ENCODE measurements at regions not wholly inside any gene's neighbourhood (a gene's known extent, or its start where the extent isn't known, plus 50 kb on each side); places are given as distances from the start of the nearest gene placed in this dataset.

GRCh38 chr1:95451054-95451453 lies 217.0 kb downstream of the RWDD3 start:
- intact Hi-C loops (cut with DNase I; ENCODE audit: low total_unique reads): no loop called here
- in situ Hi-C loops (cut with MboI; ENCODE audit: low sequenced_read_pairs in 4 of 4): no loop called here
- no peak for DNase-seq
- Histone ChIP-seq H3K4me1 (no peaks in the 10 kb centered on the region), H3K9me3 (no peaks in the 10 kb centered on the region), H3K27me3 (no peaks in the 10 kb centered on the region), H3K36me3 (no peaks in the 10 kb centered on the region), H3K27ac (no peak overlapping the region), H3K4me3 (no peak overlapping the region)
- ATAC-seq: no peak
- TF ChIP-seq, protein P1, sequence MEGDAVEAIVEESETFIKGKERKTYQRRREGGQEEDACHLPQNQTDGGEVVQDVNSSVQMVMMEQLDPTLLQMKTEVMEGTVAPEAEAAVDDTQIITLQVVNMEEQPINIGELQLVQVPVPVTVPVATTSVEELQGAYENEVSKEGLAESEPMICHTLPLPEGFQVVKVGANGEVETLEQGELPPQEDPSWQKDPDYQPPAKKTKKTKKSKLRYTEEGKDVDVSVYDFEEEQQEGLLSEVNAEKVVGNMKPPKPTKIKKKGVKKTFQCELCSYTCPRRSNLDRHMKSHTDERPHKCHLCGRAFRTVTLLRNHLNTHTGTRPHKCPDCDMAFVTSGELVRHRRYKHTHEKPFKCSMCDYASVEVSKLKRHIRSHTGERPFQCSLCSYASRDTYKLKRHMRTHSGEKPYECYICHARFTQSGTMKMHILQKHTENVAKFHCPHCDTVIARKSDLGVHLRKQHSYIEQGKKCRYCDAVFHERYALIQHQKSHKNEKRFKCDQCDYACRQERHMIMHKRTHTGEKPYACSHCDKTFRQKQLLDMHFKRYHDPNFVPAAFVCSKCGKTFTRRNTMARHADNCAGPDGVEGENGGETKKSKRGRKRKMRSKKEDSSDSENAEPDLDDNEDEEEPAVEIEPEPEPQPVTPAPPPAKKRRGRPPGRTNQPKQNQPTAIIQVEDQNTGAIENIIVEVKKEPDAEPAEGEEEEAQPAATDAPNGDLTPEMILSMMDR (IDR thresholded peaks at IDR 0.05 in 4 of 5, conservative IDR thresholded peaks at IDR 0.05 in 1 of 5): no peak
- no peak for TF ChIP-seq POLR2A (IDR thresholded peaks at IDR 0.05)

DNA sequence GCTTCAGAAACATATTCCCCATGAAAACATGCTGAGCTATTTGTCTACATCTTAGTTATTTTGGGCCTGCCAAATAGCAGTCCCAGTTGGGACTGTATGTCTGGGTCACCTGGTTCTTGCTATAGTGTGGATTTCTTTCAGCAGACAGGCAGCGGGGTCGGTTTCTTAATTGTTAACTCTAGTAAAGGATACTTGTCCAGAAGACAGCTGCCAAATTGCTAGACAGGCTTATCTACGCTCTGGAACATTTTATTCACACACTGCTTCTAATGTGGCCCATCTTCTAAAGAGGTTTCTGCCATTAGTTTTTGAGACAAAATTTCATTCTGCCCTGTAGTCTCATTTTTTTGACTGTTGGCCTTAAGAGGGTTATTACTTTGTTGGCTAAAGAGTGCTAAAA lies 217.9 kb downstream of the RWDD3 start:
- DNase-seq (no peak), ATAC-seq (no peak)
- Histone ChIP-seq H3K4me3 (no peak overlapping the region), H3K27ac (no peak overlapping the region), H3K9me3 (no peaks in the 10 kb centered on the region), H3K36me3 (no peaks in the 10 kb centered on the region), H3K4me1 (no peaks in the 10 kb centered on the region), H3K27me3 (no peaks in the 10 kb centered on the region)
- intact Hi-C loops (cut with DNase I; ENCODE audit: low total_unique reads): no loop called here
- in situ Hi-C loops (cut with MboI; ENCODE audit: low sequenced_read_pairs in 4 of 4): no loop called here
- TF ChIP-seq POLR2A (IDR thresholded peaks at IDR 0.05): no peak
- TF ChIP-seq, protein P1 (IDR thresholded peaks at IDR 0.05 in 4 of 5, conservative IDR thresholded peaks at IDR 0.05 in 1 of 5): no peak

DNA sequence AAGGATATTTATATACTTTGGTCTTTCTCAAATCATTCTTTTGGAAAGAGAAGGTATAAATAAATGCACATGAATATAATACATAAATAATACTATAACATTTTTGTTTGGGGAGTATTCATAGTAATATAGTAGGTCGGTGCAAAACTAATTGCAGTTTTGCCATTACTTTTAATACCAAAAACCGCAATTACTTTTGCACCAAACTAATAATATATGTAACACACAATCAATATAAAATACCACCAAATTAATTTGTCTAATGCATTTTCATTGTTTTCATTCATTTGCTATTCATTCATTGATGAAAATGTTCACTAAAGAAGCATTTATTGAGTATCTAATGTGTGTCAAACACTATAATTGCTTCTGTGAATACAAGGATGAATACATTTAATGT lies 219.0 kb downstream of the RWDD3 start:
- Histone ChIP-seq H3K4me3 (no peak overlapping the region), H3K36me3 (no peaks in the 10 kb centered on the region), H3K27me3 (no peaks in the 10 kb centered on the region), H3K9me3 (no peaks in the 10 kb centered on the region), H3K27ac (no peak overlapping the region), H3K4me1 (no peaks in the 10 kb centered on the region)
- DNase-seq (no peak), ATAC-seq (no peak)
- intact Hi-C loops (cut with DNase I; ENCODE audit: low total_unique reads): no loop called here
- in situ Hi-C loops (cut with MboI; ENCODE audit: low sequenced_read_pairs in 4 of 4): no loop called here
- TF ChIP-seq, protein P1 (IDR thresholded peaks at IDR 0.05 in 4 of 5, conservative IDR thresholded peaks at IDR 0.05 in 1 of 5): no peak
- TF ChIP-seq POLR2A (IDR thresholded peaks at IDR 0.05): no peak

DNA sequence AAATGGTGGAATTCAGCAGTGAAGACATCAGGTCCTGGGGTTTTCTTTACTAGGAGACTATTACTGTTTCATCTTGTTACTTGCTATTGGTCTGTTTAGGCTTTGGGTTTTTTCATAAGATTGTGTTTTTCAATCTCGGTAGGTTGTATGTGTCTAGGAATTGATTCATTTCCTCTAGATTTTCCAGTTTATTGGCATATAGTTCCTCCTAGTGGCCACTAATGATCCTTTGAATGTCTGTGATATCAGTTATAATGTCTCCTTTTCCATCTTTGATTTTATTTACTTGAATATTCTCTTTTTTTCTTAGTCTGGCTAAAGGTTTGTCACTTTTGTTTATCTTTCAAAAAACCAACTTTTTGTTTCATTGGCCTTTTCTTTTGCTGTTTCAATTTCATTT lies 233.0 kb downstream of the RWDD3 start:
- no peak overlapping the region for H3K4me3 ChIP-seq
- H3K27me3 ChIP-seq: no peaks in the 10 kb centered on the region
- H3K4me1 ChIP-seq: no peaks in the 10 kb centered on the region
- TF ChIP-seq POLR2A (IDR thresholded peaks at IDR 0.05): no peak
- TF ChIP-seq, protein P1 (IDR thresholded peaks at IDR 0.05 in 4 of 5, conservative IDR thresholded peaks at IDR 0.05 in 1 of 5): no peak
- intact Hi-C loops (cut with DNase I; ENCODE audit: low total_unique reads) (no loop called here), in situ Hi-C loops (cut with MboI; ENCODE audit: low sequenced_read_pairs in 4 of 4) (no loop called here)
- H3K27ac ChIP-seq: no peak overlapping the region
- peaks cover 0 to 5% (median 0%) of the 10 kb centered on the region in 3 donors for H3K9me3 ChIP-seq
- H3K36me3 ChIP-seq: no peaks in the 10 kb centered on the region
- DNase-seq (no peak), ATAC-seq (no peak)

GRCh38 chr1:95475686-95476457 lies 241.9 kb downstream of the RWDD3 start:
- in situ Hi-C loops (cut with MboI; ENCODE audit: low sequenced_read_pairs in 4 of 4): no loop called here
- no peak for DNase-seq

More at GRCh38 chr1:95475686-95476457, 241.9 kb downstream of the RWDD3 start:
- intact Hi-C loops (cut with DNase I; ENCODE audit: low total_unique reads): no loop called here
- H3K27ac ChIP-seq: no peak overlapping the region
- TF ChIP-seq POLR2A (IDR thresholded peaks at IDR 0.05): no peak
- TF ChIP-seq, protein P1 (IDR thresholded peaks at IDR 0.05 in 4 of 5, conservative IDR thresholded peaks at IDR 0.05 in 1 of 5): no peak
- no peaks in the 10 kb centered on the region for H3K36me3 ChIP-seq
- H3K9me3 ChIP-seq: no peaks in the 10 kb centered on the region
- H3K4me1 ChIP-seq: no peaks in the 10 kb centered on the region
- ATAC-seq: no peak
- H3K27me3 ChIP-seq: no peaks in the 10 kb centered on the region
- H3K4me3 ChIP-seq: no peak overlapping the region

Data from gastrocnemius medialis (tissue), 4 donors.